GM23338 (cell line): ENCODE measurements at regions not wholly inside any gene's neighbourhood (a gene's known extent, or its start where the extent isn't known, plus 50 kb on each side); places are given as distances from the start of the nearest gene placed in this dataset.
A peak's percentile ranks its signal among the peaks of the same experiment; 100 is the strongest.

Experiments used
- ATAC-seq: fragments of 200-7000 bp; cut with Tn5 transposase; 3 replicates; pipeline ENCODE4 v1.9.1; 2020
- DNase-seq: peaks from one replicate; pipeline ENCODE4 v3.0.0-alpha.2; 2015; ENCODE audit warnings: low spot score
- H2AFZ ChIP-seq: fragments of 200-600 bp; sonication (generic); 2 replicates; pipeline ENCODE4 v1.8.0; 2016; ENCODE audit warnings: antibody characterized with exemption, mild to moderate bottlenecking, moderate library complexity
- H3F3A ChIP-seq: fragments of 200-600 bp; sonication (generic); replicated peaks from 2 replicates; pipeline ENCODE4 v1.8.0; 2017; ENCODE audit warnings: antibody characterized with exemption, mixed run types, low read depth
- H3K27ac ChIP-seq: fragments of 200-600 bp; sonication (generic); 2 replicates; pipeline ENCODE4 v1.6.1; 2016; ENCODE audit warnings: low read depth
- H3K27me3 ChIP-seq: fragments of 200-600 bp; sonication (generic); 2 replicates; pipeline ENCODE4 v1.8.0; 2016; ENCODE audit warnings: mild to moderate bottlenecking, mixed run types, moderate library complexity; ENCODE audit not compliant: insufficient read depth
- H3K36me3 ChIP-seq: fragments of 200-600 bp; sonication (generic); 2 replicates; pipeline ENCODE4 v1.8.0; 2016; ENCODE audit warnings: mild to moderate bottlenecking; ENCODE audit not compliant: insufficient read depth
- H3K4me1 ChIP-seq: fragments of 200-600 bp; sonication (generic); 2 replicates; pipeline ENCODE4 v1.8.0; 2016; ENCODE audit warnings: mild to moderate bottlenecking, moderate library complexity; ENCODE audit not compliant: insufficient read depth
- H3K4me2 ChIP-seq: fragments of 200-600 bp; sonication (generic); 2 replicates; pipeline ENCODE4 v1.7.1; 2017; ENCODE audit warnings: mixed run types
- H3K4me3 ChIP-seq: fragments of 200-600 bp; sonication (generic); 2 replicates; pipeline ENCODE4 v1.6.1; 2016; ENCODE audit warnings: mixed run types
- H3K79me2 ChIP-seq: fragments of 200-600 bp; sonication (generic); replicated peaks from 2 replicates; pipeline ENCODE4 v1.8.0; 2017; ENCODE audit warnings: mild to moderate bottlenecking; ENCODE audit not compliant: insufficient read depth
- H3K9me2 ChIP-seq: fragments of 200-600 bp; sonication (generic); 2 replicates; pipeline ENCODE4 v1.8.0; 2017; ENCODE audit not compliant: insufficient read depth
- H4K20me1 ChIP-seq: fragments of 200-600 bp; sonication (generic); replicated peaks from 2 replicates; pipeline ENCODE4 v1.8.0; 2017; ENCODE audit warnings: mild to moderate bottlenecking; ENCODE audit not compliant: insufficient read depth
- H3K27ac Mint-ChIP-seq: 2 replicates; pipeline ENCODE4 v1.8.0; 2020; ENCODE audit warnings: inconsistent platforms, mild to moderate bottlenecking, moderate library complexity, mixed read lengths
- H3K27me3 Mint-ChIP-seq: 3 replicates; pipeline ENCODE4 v1.8.0; 2022; ENCODE audit warnings: low read depth, mild to moderate bottlenecking, moderate library complexity, mixed read lengths, inconsistent platforms; ENCODE audit not compliant: insufficient read depth, poor library complexity
- H3K36me3 Mint-ChIP-seq: 3 replicates; pipeline ENCODE4 v1.8.0; 2021; ENCODE audit warnings: low read depth, mild to moderate bottlenecking, inconsistent platforms, moderate library complexity, mixed read lengths
- H3K4me1 Mint-ChIP-seq: 3 replicates; pipeline ENCODE4 v1.8.0; 2020; ENCODE audit warnings: mild to moderate bottlenecking, inconsistent platforms, mixed read lengths
- H3K4me3 Mint-ChIP-seq: 3 replicates; pipeline ENCODE4 v1.8.0; 2021; ENCODE audit warnings: moderate library complexity, mild to moderate bottlenecking, inconsistent platforms, mixed read lengths
- H3K9me3 Mint-ChIP-seq: 3 replicates; pipeline ENCODE4 v1.8.0; 2020; ENCODE audit warnings: moderate library complexity, mild to moderate bottlenecking, inconsistent platforms, mixed read lengths
- CREB1 ChIP-seq: fragments of 250-450 bp; sonication (Bioruptor Pico); IDR thresholded peaks from 2 replicates; pipeline ENCODE4 v1.5.0; 2020; ENCODE audit warnings: low read depth, mild to moderate bottlenecking, moderate library complexity
- CTCF ChIP-seq, 2 experiments: fragments of 200-600 bp in 1 of 2; sonication (generic) in 1 of 2; conservative IDR thresholded peaks; 2 replicates each; pipeline versions ENCODE4 v1.5.1 to v1.6.1; 2016 to 2017; ENCODE audit warnings: antibody characterized with exemption in 2 of 2, low read depth in 2 of 2, mild to moderate bottlenecking in 2 of 2, moderate library complexity in 1 of 2
- EZH2 ChIP-seq: fragments of 200-600 bp; sonication (generic); IDR thresholded peaks from one replicate; pipeline ENCODE4 v1.8.0; 2017; ENCODE audit warnings: antibody characterized with exemption, mild to moderate bottlenecking, low read depth; ENCODE audit not compliant: unreplicated experiment
- EZH2phosphoT487 ChIP-seq: fragments of 200-600 bp; sonication (generic); IDR thresholded peaks from one replicate; pipeline ENCODE4 v1.8.1; 2018; ENCODE audit warnings: antibody characterized with exemption; ENCODE audit not compliant: unreplicated experiment
- JUNB ChIP-seq: IDR thresholded peaks from one replicate; pipeline ENCODE4 v1.6.1; 2016; ENCODE audit warnings: antibody characterized with exemption; ENCODE audit not compliant: unreplicated experiment
- ZNF114 ChIP-seq: fragments of 250-450 bp; sonication (Bioruptor Pico); IDR thresholded peaks from 2 replicates; pipeline ENCODE4 v1.5.0; 2020; ENCODE audit warnings: mild to moderate bottlenecking, moderate library complexity
- ZNF331 ChIP-seq: fragments of 250-450 bp; sonication (Bioruptor Pico); IDR thresholded peaks from 2 replicates; pipeline ENCODE4 v1.5.0; 2020; ENCODE audit warnings: low read depth, mild to moderate bottlenecking, moderate library complexity
- ZNF462 ChIP-seq: fragments of 250-450 bp; sonication (Bioruptor Pico); IDR thresholded peaks from 2 replicates; pipeline ENCODE4 v1.5.0; 2020; ENCODE audit warnings: mild to moderate bottlenecking, moderate library complexity

GRCh38 chr14:21780429-21781084 lies 106.9 kb upstream of the OR4E1 start:
- Mint-ChIP-seq H3K27ac (no peak overlapping the region), H3K4me1 (peaks cover 15% of the 10 kb centered on the region; the same call in 2 of the 3 replicates), H3K27me3 (no peaks in the 10 kb centered on the region), H3K36me3 (no peaks in the 10 kb centered on the region), H3K9me3 (0 out of 3 replicates have a peak, but pooled peaks cover 4% of the 10 kb centered on the region), H3K4me3 (no peak overlapping the region)
- Histone ChIP-seq H3K27me3 (no peaks in the 10 kb centered on the region), H3K4me1 (no peaks in the 10 kb centered on the region; the same call in 1 of the 2 replicates), H3K36me3 (no peaks in the 10 kb centered on the region), H2AFZ (peak overlapping the region; percentile 87), H3K4me3 (no peak overlapping the region), H3K27ac (no peak overlapping the region), H3K4me2 (no peak overlapping the region), H3K9me2 (no peaks in the 10 kb centered on the region), H3F3A (no peaks in the 10 kb centered on the region), H4K20me1 (no peaks in the 10 kb centered on the region), H3K79me2 (no peaks in the 10 kb centered on the region)
- TF ChIP-seq EZH2 (no peak), CTCF (conservative IDR thresholded peaks at IDR 0.05; ENCODE audit: low read depth in 2 of 2) (no peak), ZNF114 (CRISPR knock-in tag) (no peak), JUNB (no peak), CREB1 (CRISPR knock-in tag) (no peak), EZH2phosphoT487 (no peak), ZNF462 (no peak), ZNF331 (CRISPR knock-in tag) (no peak)
- ATAC-seq = peak; percentile 83
- peak; percentile 24 for DNase-seq
